Natural killer cell treated with Interleukin-12 subunit alpha and Interleukin-12 subunit beta and Interleukin-15 and Interleukin-18, amount 100 ng/mL, for 72 hours (primary cell): ENCODE measurements at regions not wholly inside any gene's neighbourhood (a gene's known extent, or its start where the extent isn't known, plus 50 kb on each side); places are given as distances from the start of the nearest gene placed in this dataset.

Experiments used
- ATAC-seq, 2 donors: fragments of 150-1000 bp; cut with Tn5 transposase in 1 of 2; sonication (Bioruptor Pico), chemical (Tn5 transposase) in 1 of 2; 2 replicates each; pipeline ENCODE4 v1.10.0; 2021
- DNase-seq: peaks from one replicate; pipeline ENCODE4 v3.0.0; 2022; ENCODE audit warnings: low spot score
- H3K27ac Mint-ChIP-seq, 2 donors: 1 replicate in 1 of 2; 2 replicates in 1 of 2; pipeline ENCODE4 v1.8.0; 2022; ENCODE audit warnings: mixed read lengths in 2 of 2, mild to moderate bottlenecking in 1 of 2, moderate library complexity in 1 of 2
- H3K27me3 Mint-ChIP-seq, 2 donors: 1 replicate in 1 of 2; 2 replicates in 1 of 2; pipeline ENCODE4 v1.8.0; 2022; ENCODE audit warnings: mixed read lengths in 2 of 2
- H3K36me3 Mint-ChIP-seq: one replicate; pipeline ENCODE4 v1.8.0; 2022; ENCODE audit warnings: mixed read lengths
- H3K4me1 Mint-ChIP-seq, 2 donors: 1 replicate in 1 of 2; 2 replicates in 1 of 2; pipeline ENCODE4 v1.8.0; 2022; ENCODE audit warnings: low read depth in 2 of 2, mixed read lengths in 2 of 2, mild to moderate bottlenecking in 1 of 2
- H3K4me3 Mint-ChIP-seq: one replicate; pipeline ENCODE4 v1.8.0; 2022; ENCODE audit warnings: mixed read lengths
- H3K9me3 Mint-ChIP-seq: 2 replicates; pipeline ENCODE4 v1.8.0; 2022; ENCODE audit warnings: mixed read lengths

GRCh38 chr6:77063494-77063893 lies 399.8 kb downstream of the HTR1B start:
- H3K4me3 Mint-ChIP-seq: no peak overlapping the region
- no peak for ATAC-seq
- DNase-seq: no peak
- H3K9me3 Mint-ChIP-seq: peaks cover 12% of the 10 kb centered on the region
- no peaks in the 10 kb centered on the region for H3K27me3 Mint-ChIP-seq
- H3K4me1 Mint-ChIP-seq: no peaks in the 10 kb centered on the region
- H3K27ac Mint-ChIP-seq: no peak overlapping the region
- peaks cover 11% of the 10 kb centered on the region for H3K36me3 Mint-ChIP-seq

DNA sequence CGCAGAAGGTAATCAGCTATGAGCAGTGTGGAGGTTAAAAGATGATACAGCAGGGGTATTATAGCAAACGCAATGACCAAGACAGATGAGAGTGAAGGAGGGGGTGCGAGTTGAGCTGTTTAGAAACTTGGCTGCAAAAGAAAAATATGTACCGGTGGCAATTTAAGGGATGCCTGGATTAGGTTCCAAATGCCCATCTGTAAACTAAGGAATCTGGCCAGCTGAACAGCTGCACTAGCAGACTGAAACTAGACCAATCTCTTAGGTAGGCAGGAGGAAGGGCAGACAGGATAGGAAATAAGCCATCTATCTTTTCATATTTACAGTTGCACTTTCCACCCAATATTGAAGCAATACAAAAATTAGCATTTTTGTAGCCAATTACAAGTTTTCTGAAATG lies 407.6 kb downstream of the HTR1B start:
- Mint-ChIP-seq H3K9me3 (peaks cover 18% of the 10 kb centered on the region), H3K27ac (no peak overlapping the region), H3K36me3 (peaks cover 10% of the 10 kb centered on the region), H3K4me3 (no peak overlapping the region), H3K27me3 (no peaks in the 10 kb centered on the region), H3K4me1 (no peaks in the 10 kb centered on the region)
- DNase-seq: no peak
- no peak for ATAC-seq

DNA sequence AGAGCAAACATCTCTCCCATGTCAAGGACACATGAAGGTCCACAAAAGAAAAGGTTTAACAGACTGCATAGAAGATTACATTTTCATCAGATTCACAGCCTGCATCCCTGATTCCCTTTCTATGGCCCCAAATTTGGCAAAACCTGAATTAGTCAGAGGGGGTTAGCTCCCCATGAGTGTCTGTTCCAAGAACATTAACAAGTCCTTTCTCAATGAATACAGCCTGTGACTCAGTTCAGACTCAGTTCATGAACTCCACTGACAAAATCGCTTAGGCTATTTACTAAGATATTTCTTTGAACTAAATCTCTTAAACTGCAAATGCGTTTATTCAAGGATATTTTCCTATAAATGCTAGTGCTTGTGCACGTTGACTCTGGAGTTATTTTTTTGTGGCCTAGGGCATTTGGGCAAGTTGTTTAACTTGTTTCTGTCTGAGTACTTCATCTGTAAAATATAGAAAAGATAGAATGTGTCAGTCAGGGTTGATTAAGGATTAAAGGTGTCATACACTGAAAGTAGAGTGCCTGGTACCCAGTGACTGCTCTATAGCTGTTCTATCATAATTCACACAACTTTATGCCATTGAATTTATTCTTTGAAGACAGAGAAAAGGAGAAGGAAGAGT lies 422.6 kb downstream of the HTR1B start:
- ATAC-seq (no peak), DNase-seq (no peak)
- no peaks in the 10 kb centered on the region for H3K27me3 Mint-ChIP-seq
- no peak overlapping the region for H3K4me3 Mint-ChIP-seq
- peaks cover 11% of the 10 kb centered on the region for H3K36me3 Mint-ChIP-seq
- no peak overlapping the region for H3K27ac Mint-ChIP-seq
- H3K4me1 Mint-ChIP-seq: no peaks in the 10 kb centered on the region
- H3K9me3 Mint-ChIP-seq: peaks cover 14% of the 10 kb centered on the region

DNA sequence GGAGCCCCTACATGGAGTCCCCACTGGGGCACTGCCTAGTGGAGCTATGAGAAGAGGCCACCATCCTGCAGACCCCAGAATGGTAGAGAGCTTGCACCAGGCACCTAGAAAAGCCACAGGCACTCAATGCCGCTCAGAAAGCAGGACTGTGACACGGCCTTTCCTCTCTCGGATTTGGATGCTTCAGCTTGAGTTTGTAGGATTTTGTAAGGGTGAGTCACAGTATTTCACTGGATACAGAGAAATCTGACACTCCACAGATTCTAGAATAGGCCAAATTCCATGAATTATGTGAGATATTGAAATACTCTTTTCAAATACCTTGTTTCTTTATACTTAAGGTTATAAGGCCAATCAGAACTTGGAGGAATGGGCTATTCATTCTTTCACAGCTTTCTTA lies 424.5 kb downstream of the HTR1B start:
- Mint-ChIP-seq H3K4me1 (no peaks in the 10 kb centered on the region), H3K4me3 (no peak overlapping the region), H3K9me3 (peaks cover 19% of the 10 kb centered on the region), H3K27me3 (no peaks in the 10 kb centered on the region), H3K27ac (no peak overlapping the region), H3K36me3 (peaks cover 11% of the 10 kb centered on the region)
- ATAC-seq: no peak
- DNase-seq: no peak

- Mint-ChIP-seq H3K36me3 (peaks cover 11% of the 10 kb centered on the region), H3K4me3 (no peak overlapping the region), H3K9me3 (peaks cover 22% of the 10 kb centered on the region), H3K27me3 (no peaks in the 10 kb centered on the region), H3K4me1 (no peaks in the 10 kb centered on the region), H3K27ac (no peak overlapping the region)
- DNase-seq (no peak), ATAC-seq (no peak)
Observed at GRCh38 chr6:77037439-77037838, 425.9 kb downstream of the HTR1B start.

DNA sequence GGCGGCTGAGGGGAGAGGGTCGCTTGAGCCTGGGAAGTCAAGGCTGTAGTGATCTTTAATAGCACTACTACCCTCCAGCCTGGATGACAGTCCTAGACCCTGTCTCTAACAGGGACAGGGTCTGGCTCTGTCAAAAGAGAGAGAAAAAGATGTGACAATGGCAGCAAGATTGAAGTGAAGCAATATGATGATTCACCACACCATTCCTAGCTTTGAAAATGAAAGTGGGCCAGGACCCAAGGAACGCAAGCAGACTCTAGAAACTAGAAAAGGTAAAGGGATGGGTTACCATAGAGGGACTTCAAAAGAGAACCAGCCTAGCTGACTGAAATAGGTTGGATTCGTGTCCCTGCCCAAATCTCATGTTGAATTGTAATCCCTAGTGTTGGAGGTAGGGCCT lies 426.9 kb downstream of the HTR1B start:
- Mint-ChIP-seq H3K27ac (no peak overlapping the region), H3K4me1 (no peaks in the 10 kb centered on the region), H3K36me3 (peaks cover 11% of the 10 kb centered on the region), H3K9me3 (peaks cover 22% of the 10 kb centered on the region), H3K27me3 (no peaks in the 10 kb centered on the region), H3K4me3 (no peak overlapping the region)
- ATAC-seq: no peak
- DNase-seq: no peak

- Mint-ChIP-seq H3K9me3 (peaks cover 31% of the 10 kb centered on the region), H3K4me1 (no peaks in the 10 kb centered on the region), H3K27me3 (no peaks in the 10 kb centered on the region), H3K4me3 (no peak overlapping the region), H3K36me3 (peaks cover 18% of the 10 kb centered on the region), H3K27ac (no peak overlapping the region)
- ATAC-seq: no peak
- no peak for DNase-seq
Observed at GRCh38 chr6:77034161-77034560, 429.1 kb downstream of the HTR1B start.

GRCh38 chr6:77030929-77031674 lies 432.2 kb downstream of the HTR1B start:
- Mint-ChIP-seq H3K4me3 (no peak overlapping the region), H3K27me3 (no peaks in the 10 kb centered on the region), H3K36me3 (peaks cover 7% of the 10 kb centered on the region), H3K9me3 (peaks cover 23% of the 10 kb centered on the region), H3K27ac (no peak overlapping the region), H3K4me1 (no peaks in the 10 kb centered on the region)
- DNase-seq (no peak), ATAC-seq (no peak)

GRCh38 chr6:77026341-77026740 lies 436.9 kb downstream of the HTR1B start:
- Mint-ChIP-seq H3K36me3 (peaks cover 7% of the 10 kb centered on the region), H3K27me3 (no peaks in the 10 kb centered on the region)

GRCh38 chr6:77025736-77026223 lies 437.5 kb downstream of the HTR1B start:
- ATAC-seq (no peak), DNase-seq (no peak)
- Mint-ChIP-seq H3K27ac (no peak overlapping the region), H3K4me1 (no peaks in the 10 kb centered on the region), H3K36me3 (peaks cover 7% of the 10 kb centered on the region), H3K4me3 (no peak overlapping the region), H3K9me3 (peaks cover 17% of the 10 kb centered on the region), H3K27me3 (no peaks in the 10 kb centered on the region)

More at GRCh38 chr6:77026341-77026740, 436.9 kb downstream of the HTR1B start:
- H3K4me3 Mint-ChIP-seq: no peak overlapping the region
- no peak for ATAC-seq
- no peak for DNase-seq
- peaks cover 17% of the 10 kb centered on the region for H3K9me3 Mint-ChIP-seq
- no peaks in the 10 kb centered on the region for H3K4me1 Mint-ChIP-seq
- H3K27ac Mint-ChIP-seq: no peak overlapping the region

GRCh38 chr6:77021778-77022177 lies 441.5 kb downstream of the HTR1B start:
- H3K4me3 Mint-ChIP-seq: no peak overlapping the region
- no peaks in the 10 kb centered on the region for H3K36me3 Mint-ChIP-seq
- no peak for DNase-seq
- H3K27ac Mint-ChIP-seq: no peak overlapping the region
- no peaks in the 10 kb centered on the region for H3K4me1 Mint-ChIP-seq
- ATAC-seq: no peak
- no peaks in the 10 kb centered on the region for H3K27me3 Mint-ChIP-seq
- peaks cover 10% of the 10 kb centered on the region for H3K9me3 Mint-ChIP-seq

DNA sequence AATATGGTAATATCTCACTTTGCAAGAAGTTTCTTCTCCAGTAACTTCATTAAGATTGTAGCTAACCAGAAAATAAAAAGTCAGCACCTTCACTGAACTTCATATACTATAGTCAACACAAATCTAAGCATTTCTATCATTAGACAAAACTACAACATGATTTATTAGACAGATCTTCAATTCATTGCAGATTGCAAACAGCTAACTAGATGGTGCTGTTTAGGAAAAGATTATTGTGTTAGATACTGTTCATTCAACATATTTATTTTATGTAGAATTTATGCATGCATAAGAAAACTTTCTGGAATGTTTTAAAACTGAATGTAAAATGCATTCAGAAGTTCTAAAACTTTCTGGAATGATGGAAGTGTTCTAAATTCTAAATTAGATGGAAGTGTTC lies 442.1 kb downstream of the HTR1B start:
- Mint-ChIP-seq H3K4me1 (no peaks in the 10 kb centered on the region), H3K36me3 (no peaks in the 10 kb centered on the region), H3K4me3 (no peak overlapping the region), H3K27ac (no peak overlapping the region), H3K9me3 (peaks cover 7% of the 10 kb centered on the region), H3K27me3 (no peaks in the 10 kb centered on the region)
- ATAC-seq (no peak), DNase-seq (no peak)

DNA sequence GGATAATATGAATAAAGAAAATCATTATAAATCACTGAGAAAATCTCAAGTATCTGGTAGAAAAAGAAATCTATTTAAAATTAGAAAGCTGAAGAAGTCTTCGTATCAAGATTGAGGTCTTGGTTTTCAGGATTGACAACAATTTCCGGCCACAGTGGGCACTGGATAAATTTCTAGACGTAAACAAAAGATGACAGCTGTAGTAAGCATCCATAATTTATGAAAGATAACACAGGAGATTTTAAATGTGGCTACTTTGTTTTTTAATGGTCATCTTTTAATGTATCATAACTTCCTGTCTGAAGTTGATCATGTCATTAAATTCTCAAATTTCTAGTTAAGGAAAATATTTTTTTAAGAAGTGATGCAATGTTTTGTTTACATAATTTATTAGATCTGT lies 444.2 kb downstream of the HTR1B start:
- H3K4me1 Mint-ChIP-seq: no peaks in the 10 kb centered on the region
- DNase-seq (no peak), ATAC-seq (no peak)
- no peaks in the 10 kb centered on the region for H3K27me3 Mint-ChIP-seq
- no peak overlapping the region for H3K4me3 Mint-ChIP-seq
- no peaks in the 10 kb centered on the region for H3K36me3 Mint-ChIP-seq
- H3K27ac Mint-ChIP-seq: no peak overlapping the region
- H3K9me3 Mint-ChIP-seq: peaks cover 14% of the 10 kb centered on the region

GRCh38 chr6:77017537-77017936 lies 445.8 kb downstream of the HTR1B start:
- H3K4me1 Mint-ChIP-seq: no peaks in the 10 kb centered on the region
- no peak overlapping the region for H3K27ac Mint-ChIP-seq
- no peak for ATAC-seq
- no peak overlapping the region for H3K4me3 Mint-ChIP-seq
- no peaks in the 10 kb centered on the region for H3K36me3 Mint-ChIP-seq
- no peak for DNase-seq
- H3K27me3 Mint-ChIP-seq: no peaks in the 10 kb centered on the region
- H3K9me3 Mint-ChIP-seq: peaks cover 16% of the 10 kb centered on the region
